IMR-90 (cell line): ENCODE measurements at regions not wholly inside any gene's neighbourhood (a gene's known extent, or its start where the extent isn't known, plus 50 kb on each side); places are given as distances from the start of the nearest gene placed in this dataset.
A peak's percentile ranks its signal among the peaks of the same experiment; 100 is the strongest.

ENCODE experiments used
- ATAC-seq: fragments of 200-7000 bp; cut with Tn5 transposase; 2 replicates; pipeline ENCODE4 v1.9.1; 2020; ENCODE audit warnings: low read depth, mild to moderate bottlenecking, moderate library complexity
- BruUV-seq: library from RNA; stranded (reverse); fragments of 400-500 nt; replicated peaks from 2 replicates; lab custom pipeline; 2021; lab: Mats Ljungman, UMichigan
- CTCF ChIA-PET: fragments of 300-600 bp; formaldehyde crosslinking; extraction: SDS; loops from one replicate; lab custom pipeline; 2021; ENCODE audit warnings: antibody characterized with exemption; lab: Yijun Ruan, JAX
- POLR2A ChIA-PET: fragments of 300-600 bp; sonication (Branson Sonifier 250); formaldehyde crosslinking; loops from one replicate; lab custom pipeline; 2022; ENCODE audit warnings: antibody characterized with exemption; ENCODE audit not compliant: unreplicated experiment; lab: Charles Lee
- DNase-seq: peaks from one replicate; pipeline ENCODE4 v3.0.0; 2013
- H2AFZ ChIP-seq: replicated peaks from 2 replicates; pipeline ENCODE3; 2013; ENCODE audit warnings: low read length, mild to moderate bottlenecking; ENCODE audit not compliant: poor library complexity
- H2AK5ac ChIP-seq: 2 replicates; pipeline ENCODE4 v1.6.1; 2013; ENCODE audit warnings: low read depth, low read length, inconsistent platforms
- H2AK9ac ChIP-seq: replicated peaks from 2 replicates; pipeline ENCODE3; 2013; ENCODE audit warnings: mild to moderate bottlenecking, low read depth, low read length, moderate library complexity; ENCODE audit not compliant: poor library complexity
- H2BK120ac ChIP-seq: 2 replicates; pipeline ENCODE4 v1.6.1; 2013; ENCODE audit warnings: low read depth, low read length, inconsistent platforms
- H2BK15ac ChIP-seq: 3 replicates; pipeline ENCODE4 v1.6.1; 2013; ENCODE audit warnings: low read depth, low read length, inconsistent platforms
- H2BK20ac ChIP-seq: 2 replicates; pipeline ENCODE4 v1.6.1; 2013; ENCODE audit warnings: low read depth, mild to moderate bottlenecking, inconsistent platforms, low read length, moderate library complexity
- H2BK5ac ChIP-seq: 2 replicates; pipeline ENCODE4 v1.6.1; 2013; ENCODE audit warnings: mild to moderate bottlenecking, low read depth, low read length, inconsistent platforms; ENCODE audit not compliant: poor library complexity, severe bottlenecking
- H3K14ac ChIP-seq: replicated peaks from 2 replicates; pipeline ENCODE4 v1.6.1; 2013; ENCODE audit warnings: low read depth, low read length, inconsistent platforms
- H3K18ac ChIP-seq: 2 replicates; pipeline ENCODE4 v1.6.1; 2013; ENCODE audit warnings: low read depth, low read length, control low read depth
- H3K23ac ChIP-seq: 2 replicates; pipeline ENCODE4 v1.6.1; 2013; ENCODE audit warnings: low read depth, low read length, inconsistent platforms
- H3K27ac ChIP-seq: 2 replicates; pipeline ENCODE4 v1.5.1; 2013; ENCODE audit warnings: mild to moderate bottlenecking, control low read depth, low read length; ENCODE audit not compliant: insufficient read depth
- H3K27me3 ChIP-seq: 2 replicates; pipeline ENCODE4 v1.6.1; 2013; ENCODE audit warnings: low read length; ENCODE audit not compliant: control insufficient read depth, insufficient read depth
- H3K36me3 ChIP-seq: 2 replicates; pipeline ENCODE4 v1.6.1; 2013; ENCODE audit warnings: low read length, mixed read lengths; ENCODE audit not compliant: control insufficient read depth, insufficient read depth
- H3K4ac ChIP-seq: 2 replicates; pipeline ENCODE4 v1.6.1; 2013; ENCODE audit warnings: low read depth, low read length, inconsistent platforms
- H3K4me1 ChIP-seq: 2 replicates; pipeline ENCODE4 v1.6.1; 2013; ENCODE audit warnings: low read length, mixed read lengths; ENCODE audit not compliant: control insufficient read depth, insufficient read depth
- H3K4me2 ChIP-seq: 2 replicates; pipeline ENCODE4 v1.6.1; 2013; ENCODE audit warnings: low read depth, mild to moderate bottlenecking, control low read depth, low read length, moderate library complexity
- H3K4me3 ChIP-seq: 2 replicates; pipeline ENCODE4 v1.5.1; 2013; ENCODE audit warnings: low read depth, mild to moderate bottlenecking, control low read depth, low read length, moderate library complexity; ENCODE audit not compliant: insufficient read depth
- H3K56ac ChIP-seq: 2 replicates; pipeline ENCODE4 v1.6.1; 2013; ENCODE audit warnings: low read length, inconsistent platforms; ENCODE audit not compliant: insufficient read depth; ENCODE audit errors: extremely low read depth
- H3K79me1 ChIP-seq, 2 experiments: 2 replicates each; pipeline ENCODE4 v1.6.1; 2013; ENCODE audit warnings: low read length in 2 of 2, inconsistent platforms in 1 of 2, low read depth in 1 of 2
- H3K9ac ChIP-seq: 2 replicates; pipeline ENCODE4 v1.6.1; 2013; ENCODE audit warnings: low read depth, low read length, control low read depth
- H3K9me1 ChIP-seq: 2 replicates; pipeline ENCODE4 v1.6.1; 2013; ENCODE audit warnings: low read length, inconsistent platforms; ENCODE audit not compliant: insufficient read depth
- H3K9me3 ChIP-seq: 2 replicates; pipeline ENCODE4 v1.6.1; 2013; ENCODE audit warnings: low read length; ENCODE audit not compliant: control insufficient read depth, insufficient read depth
- H4K20me1 ChIP-seq: 2 replicates; pipeline ENCODE4 v1.6.1; 2013; ENCODE audit warnings: low read length, inconsistent platforms; ENCODE audit not compliant: insufficient read depth
- H4K5ac ChIP-seq: 2 replicates; pipeline ENCODE4 v1.6.1; 2013; ENCODE audit warnings: mild to moderate bottlenecking, low read depth, low read length, control low read depth
- H4K8ac ChIP-seq, 2 experiments: 2 replicates each; pipeline ENCODE4 v1.6.1; 2013; ENCODE audit warnings: low read depth in 2 of 2, low read length in 2 of 2, control low read depth in 1 of 2, inconsistent platforms in 1 of 2
- H4K91ac ChIP-seq: 2 replicates; pipeline ENCODE4 v1.6.1; 2013; ENCODE audit warnings: low read depth, low read length, inconsistent platforms; ENCODE audit not compliant: insufficient read depth
- CHD1 ChIP-seq: IDR thresholded peaks from 2 replicates; pipeline ENCODE4 v1.6.1; 2012; ENCODE audit warnings: low read depth, low read length, improper control_type of control experiment
- RCOR1 ChIP-seq: IDR thresholded peaks from 2 replicates; pipeline ENCODE4 v1.6.1; 2012; ENCODE audit warnings: mild to moderate bottlenecking, low read length, improper control_type of control experiment; ENCODE audit not compliant: insufficient replicate concordance
- RFX5 ChIP-seq: IDR thresholded peaks from 2 replicates; pipeline ENCODE4 v1.8.0; 2012; ENCODE audit warnings: low read depth, mild to moderate bottlenecking, low read length, moderate library complexity
- WGBS, 2 experiments: methylation state at CpG; one replicate each; pipeline versions ENCODE4 v1.1.5 to v1.1.7; 2013; ENCODE audit warnings: missing lambda C conversion rate in 2 of 2; ENCODE audit not compliant: insufficient read length in 1 of 2; ENCODE audit errors: extremely low coverage in 2 of 2; 5-methylcytosine and 5-hydroxymethylcytosine counted together
- dilution Hi-C: fragments of 300-500 bp; cut with HindIII; formaldehyde crosslinking; loops from one replicate; pipeline ENCODE4 v1.14.3; 2018; ENCODE audit warnings: low sequenced_read_pairs; ENCODE audit not compliant: unreplicated experiment
- in situ Hi-C: fragments of 300-500 bp; cut with MboI; formaldehyde crosslinking; loops from 3 replicates; pipeline ENCODE4 v1.14.3; 2019; ENCODE audit warnings: low sequenced_read_pairs, inconsistent platforms, mixed read lengths
- intact Hi-C: fragments of 100-400 bp; cut with micrococcal nuclease; formaldehyde crosslinking; loops from 2 replicates; pipeline ENCODE4 v1.10.0; 2022
- TF ChIP-seq, protein P1 (sequence below): fragments of 150-350 bp; IDR thresholded peaks from 2 replicates; pipeline ENCODE4 v1.6.1; 2016; ENCODE audit warnings: low read depth, mild to moderate bottlenecking, low read length, moderate library complexity, borderline replicate concordance

DNA sequence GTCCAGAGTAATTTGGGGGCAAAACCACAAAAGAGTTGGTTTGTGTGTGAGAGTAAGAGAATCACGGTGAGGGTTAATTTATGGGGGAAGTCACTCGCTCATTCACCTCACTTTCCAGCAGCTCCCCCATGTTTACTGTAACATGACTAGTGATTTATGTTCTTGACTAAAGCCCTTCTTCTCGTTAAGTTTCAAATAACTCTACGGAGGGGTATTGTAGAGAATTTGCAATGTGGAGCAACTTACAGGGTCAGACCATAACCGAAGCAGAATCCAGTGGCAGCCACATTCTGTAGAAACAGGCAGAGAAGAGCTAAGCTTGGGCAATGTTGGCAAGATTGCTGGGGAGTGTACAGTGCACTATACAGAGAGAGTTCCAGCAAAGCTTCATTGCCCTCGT, 760.6 kb downstream of the IRX1 start:
- H2AK5ac ChIP-seq = no peak overlapping the region
- no CpG with 5 or more reads among the region's 6 CpGs for WGBS, 2 experiments
- H3K18ac ChIP-seq = no peak overlapping the region
- no peaks in the 10 kb centered on the region for H3K9me1 ChIP-seq
- H3K9me3 ChIP-seq = peaks cover 10% of the 10 kb centered on the region
- H3K56ac ChIP-seq = no peak overlapping the region
- H3K4me2 ChIP-seq = no peak overlapping the region
- ATAC-seq = no peak
- no peaks in the 10 kb centered on the region for H3K27me3 ChIP-seq
- H2BK120ac ChIP-seq = no peak overlapping the region
- H3K14ac ChIP-seq = no peak overlapping the region
- no peak overlapping the region for H2BK5ac ChIP-seq
- no peak overlapping the region for H3K23ac ChIP-seq
- H2AK9ac ChIP-seq = no peak overlapping the region
- POLR2A ChIA-PET = no interaction called here
- H2BK20ac ChIP-seq = no peak overlapping the region
- CTCF ChIA-PET = no interaction called here
- intact Hi-C loops = no loop called here
- no peak overlapping the region for H3K4ac ChIP-seq
- H3K4me1 ChIP-seq = no peaks in the 10 kb centered on the region
- H4K20me1 ChIP-seq = no peaks in the 10 kb centered on the region
- H4K8ac ChIP-seq = no peak overlapping the region
- BruUV-seq = no TSS peak
- H4K91ac ChIP-seq = no peak overlapping the region
- in situ Hi-C loops = no loop called here
- no peak overlapping the region for H3K9ac ChIP-seq
- no peak overlapping the region for H2BK15ac ChIP-seq
- no peak overlapping the region for H3K27ac ChIP-seq
- H2AFZ ChIP-seq = peak overlapping the region; percentile 43
- DNase-seq = no peak
- TF ChIP-seq CHD1 (no peak), RCOR1 (no peak), RFX5 (no peak)
- TF ChIP-seq, protein P1, sequence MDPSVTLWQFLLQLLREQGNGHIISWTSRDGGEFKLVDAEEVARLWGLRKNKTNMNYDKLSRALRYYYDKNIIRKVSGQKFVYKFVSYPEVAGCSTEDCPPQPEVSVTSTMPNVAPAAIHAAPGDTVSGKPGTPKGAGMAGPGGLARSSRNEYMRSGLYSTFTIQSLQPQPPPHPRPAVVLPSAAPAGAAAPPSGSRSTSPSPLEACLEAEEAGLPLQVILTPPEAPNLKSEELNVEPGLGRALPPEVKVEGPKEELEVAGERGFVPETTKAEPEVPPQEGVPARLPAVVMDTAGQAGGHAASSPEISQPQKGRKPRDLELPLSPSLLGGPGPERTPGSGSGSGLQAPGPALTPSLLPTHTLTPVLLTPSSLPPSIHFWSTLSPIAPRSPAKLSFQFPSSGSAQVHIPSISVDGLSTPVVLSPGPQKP = no peak
- dilution Hi-C loops = no loop called here
- H4K5ac ChIP-seq = no peak overlapping the region
- no peaks in the 10 kb centered on the region for H3K36me3 ChIP-seq
- no peaks in the 10 kb centered on the region for H3K79me1 ChIP-seq
- H3K4me3 ChIP-seq = no peak overlapping the region
